ENCODE measurements at regions not wholly inside any gene's neighbourhood (a gene's known extent, or its start where the extent isn't known, plus 50 kb on each side); places are given as distances from the start of the nearest gene placed in this dataset.
"Not testable (repeated sequence)": the region's sequence is repeated elsewhere in the genome, so short reads cannot be mapped to it uniquely, and the experiment has no call there.

DNA sequence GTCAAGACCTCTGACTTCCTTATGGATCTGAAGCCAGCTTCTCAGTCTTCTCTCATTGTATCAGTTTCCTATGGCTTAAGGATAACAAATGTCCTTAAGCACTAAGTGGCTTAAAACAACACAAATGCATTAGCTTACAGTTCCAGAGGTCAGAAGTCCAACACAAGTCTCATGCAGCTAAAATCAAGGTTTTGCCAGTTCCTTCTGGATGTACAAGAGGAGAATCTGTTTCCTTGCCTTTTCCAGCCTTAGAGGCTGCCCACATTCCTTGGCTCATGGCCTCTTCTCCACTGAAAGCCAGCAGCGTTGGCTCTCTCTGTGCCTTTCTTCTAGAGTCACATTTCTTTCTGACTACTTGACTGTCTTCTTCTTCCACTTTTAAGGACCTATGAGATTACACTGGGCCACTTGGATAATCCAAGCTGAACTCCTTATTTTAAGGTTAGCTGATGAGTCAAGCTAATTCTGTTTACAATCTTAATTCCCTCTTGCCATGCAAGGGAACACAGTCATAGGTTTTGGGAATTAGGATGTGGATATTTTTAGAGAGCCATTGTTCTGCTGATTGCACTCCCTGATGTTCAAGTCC, 179.0 kb downstream of the BCAS1 start:
- no peak for DNase-seq (ENCODE audit: low read depth in 2 of 2)

DNA sequence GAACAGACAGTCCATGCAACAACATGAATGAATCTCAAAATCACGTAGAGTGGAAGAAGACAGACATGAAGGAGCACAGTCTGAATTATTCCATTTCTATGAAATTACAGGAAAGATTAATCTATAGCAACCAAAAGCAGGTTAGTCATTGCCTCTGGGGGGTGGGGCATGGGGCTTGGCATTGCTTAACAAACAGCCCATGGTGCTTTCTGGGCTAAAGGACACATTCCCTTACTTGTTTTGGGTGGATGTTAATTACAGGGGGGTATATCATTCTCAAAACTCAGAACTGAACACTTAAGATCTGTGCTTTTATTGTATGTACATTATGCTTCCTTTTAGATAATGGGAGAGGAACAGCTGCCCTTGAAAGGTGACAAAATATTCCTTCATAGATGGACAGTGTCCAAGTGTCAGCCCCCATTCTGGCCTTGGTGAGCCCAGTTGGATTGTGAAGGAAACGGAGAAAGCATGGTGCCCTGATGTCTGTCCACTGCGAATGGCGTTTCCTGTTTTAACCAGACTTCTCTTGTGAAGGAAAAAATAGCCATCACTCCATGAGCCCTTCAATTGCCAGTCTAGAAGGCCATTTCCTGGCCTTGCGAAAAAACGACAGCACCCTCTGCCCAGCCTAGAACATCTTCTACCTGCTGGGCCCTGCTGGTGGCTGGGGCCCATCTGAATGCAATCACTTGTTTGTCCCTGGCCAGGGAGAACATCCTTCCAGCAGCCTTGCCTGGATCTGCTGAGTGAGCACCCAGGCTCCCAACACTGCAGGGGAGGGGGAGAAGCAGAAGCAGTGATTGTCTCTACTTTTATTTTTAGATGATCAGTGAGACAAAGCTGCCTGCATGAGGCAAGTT, 179.7 kb downstream of the BCAS1 start:
- DNase-seq (ENCODE audit: low read depth in 2 of 2): no peak

DNA sequence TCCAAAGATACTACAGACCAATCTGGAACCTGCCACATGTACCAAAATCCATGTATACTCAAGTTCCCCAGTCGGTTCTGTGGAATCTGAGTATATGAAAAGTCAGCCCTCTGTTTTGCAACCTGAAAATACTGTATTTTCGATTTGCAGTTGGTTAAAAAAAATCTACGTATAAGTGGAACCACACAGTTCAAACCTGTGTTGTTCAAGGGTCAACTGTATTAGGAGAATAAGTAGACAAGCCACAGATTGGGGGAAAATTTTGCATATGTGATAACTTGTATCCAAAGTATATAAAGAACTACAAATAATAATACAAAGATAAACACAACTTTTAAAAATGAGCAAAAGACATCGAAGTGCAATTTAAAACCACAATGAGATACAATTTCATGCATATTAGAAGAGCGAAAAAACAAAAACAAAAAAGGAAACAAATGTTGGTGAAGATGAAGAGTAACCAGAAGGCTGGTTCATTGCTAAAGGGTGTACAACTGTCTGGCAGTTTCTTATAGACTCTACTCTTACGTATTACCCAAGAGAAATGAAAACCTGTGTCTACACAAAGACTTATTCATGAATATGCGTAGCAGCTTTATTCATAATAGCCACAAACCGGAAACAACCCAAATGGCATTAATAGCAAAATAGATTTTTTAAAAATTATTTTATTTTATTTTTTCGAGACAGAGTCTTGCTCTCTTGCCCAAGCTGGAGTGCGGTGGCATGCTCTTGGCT, 180.8 kb downstream of the BCAS1 start:
- DNase-seq (ENCODE audit: low read depth in 2 of 2): no peak

DNA sequence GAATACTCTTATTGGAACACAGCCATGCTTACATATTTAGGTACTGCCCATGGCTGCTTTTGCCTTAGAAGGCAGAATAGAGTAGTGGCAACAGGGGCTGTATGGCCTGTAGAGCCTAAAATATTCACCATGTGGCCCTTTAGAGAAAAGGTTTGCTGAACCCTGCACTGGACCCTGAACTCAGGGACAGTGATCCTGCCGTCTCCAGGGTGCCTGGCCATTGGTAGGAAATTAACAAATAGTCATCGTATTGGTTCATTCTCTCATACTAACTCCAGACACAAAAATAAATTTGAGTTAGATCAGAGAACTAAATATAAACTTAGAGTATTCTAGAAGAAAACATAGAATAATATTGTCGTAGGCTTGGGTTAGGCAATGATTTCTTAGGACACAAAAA, 181.4 kb downstream of the BCAS1 start:
- DNase-seq (ENCODE audit: low read depth in 2 of 2): no peak

DNA sequence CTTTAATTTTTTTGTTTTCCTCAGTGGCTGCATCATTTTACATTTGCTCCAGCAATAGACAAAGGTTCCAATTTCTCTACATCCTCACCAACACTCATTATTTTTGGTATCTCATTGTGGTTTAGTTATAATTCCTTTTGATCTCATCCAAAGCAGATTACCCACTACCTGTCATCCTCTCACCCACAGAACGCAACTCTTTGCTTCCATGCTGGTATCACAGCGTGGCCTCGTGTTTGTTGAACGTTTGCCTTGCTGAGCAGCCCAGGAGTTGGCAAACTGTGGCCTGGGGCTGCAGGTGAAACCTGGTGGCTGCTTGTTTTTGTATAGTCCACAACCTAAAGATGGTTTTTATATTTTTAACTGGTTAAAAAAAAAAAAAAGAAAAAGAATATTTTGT, 181.9 kb downstream of the BCAS1 start:
- DNase-seq (ENCODE audit: low read depth in 2 of 2): no peak

DNA sequence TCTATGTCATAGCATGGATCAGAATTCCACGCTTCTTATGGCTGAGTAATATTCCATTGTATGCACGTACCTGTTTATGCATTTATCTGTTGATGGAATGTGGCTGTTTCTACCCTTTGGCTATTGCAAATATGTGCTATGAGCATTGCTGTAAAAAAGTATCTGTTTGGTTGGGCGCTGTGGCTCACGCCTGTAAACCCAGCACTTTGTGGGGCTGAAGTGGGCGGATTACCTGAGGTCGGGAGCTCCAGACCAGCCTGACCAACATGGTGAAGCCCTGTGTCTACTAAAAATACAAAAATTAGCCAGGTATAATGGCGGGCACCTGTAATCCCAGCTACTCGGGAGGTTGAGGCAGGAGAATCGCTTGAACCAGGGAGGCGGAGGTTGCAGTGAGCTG, 182.4 kb downstream of the BCAS1 start:
- DNase-seq (ENCODE audit: low read depth in 2 of 2): no peak

DNA sequence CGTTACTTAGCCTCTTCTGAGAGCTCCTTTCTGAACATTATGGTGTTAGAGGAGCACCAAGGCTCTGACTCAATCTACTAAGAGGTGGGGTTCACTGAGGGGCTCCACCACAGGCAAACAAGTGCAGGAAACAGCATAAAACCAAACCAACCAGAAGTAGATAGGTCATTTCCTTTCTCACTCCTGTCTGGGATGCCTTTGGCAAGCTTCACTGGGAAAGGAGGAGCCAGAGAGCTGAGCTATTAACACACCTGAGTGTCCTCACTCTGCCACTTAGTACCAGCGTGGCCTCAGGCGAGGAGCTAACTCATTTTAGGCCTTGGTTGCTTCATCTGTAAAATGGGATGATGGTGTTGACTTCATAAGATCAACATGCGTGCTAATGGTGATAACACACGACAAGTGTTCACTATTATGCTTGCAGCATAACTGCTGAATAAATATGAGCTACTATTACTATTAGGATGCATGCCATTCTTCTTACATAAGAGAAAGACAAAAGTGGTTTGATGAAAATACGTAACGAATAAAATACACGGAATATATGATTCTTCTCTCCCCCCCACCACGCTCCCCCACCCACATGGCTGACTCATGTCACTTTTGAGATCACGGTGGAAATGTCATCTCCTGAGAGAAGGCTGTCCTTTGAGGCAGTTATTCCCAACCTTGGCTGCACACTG, 185.4 kb downstream of the BCAS1 start:
- no peak for DNase-seq (ENCODE audit: low read depth in 2 of 2)

DNA sequence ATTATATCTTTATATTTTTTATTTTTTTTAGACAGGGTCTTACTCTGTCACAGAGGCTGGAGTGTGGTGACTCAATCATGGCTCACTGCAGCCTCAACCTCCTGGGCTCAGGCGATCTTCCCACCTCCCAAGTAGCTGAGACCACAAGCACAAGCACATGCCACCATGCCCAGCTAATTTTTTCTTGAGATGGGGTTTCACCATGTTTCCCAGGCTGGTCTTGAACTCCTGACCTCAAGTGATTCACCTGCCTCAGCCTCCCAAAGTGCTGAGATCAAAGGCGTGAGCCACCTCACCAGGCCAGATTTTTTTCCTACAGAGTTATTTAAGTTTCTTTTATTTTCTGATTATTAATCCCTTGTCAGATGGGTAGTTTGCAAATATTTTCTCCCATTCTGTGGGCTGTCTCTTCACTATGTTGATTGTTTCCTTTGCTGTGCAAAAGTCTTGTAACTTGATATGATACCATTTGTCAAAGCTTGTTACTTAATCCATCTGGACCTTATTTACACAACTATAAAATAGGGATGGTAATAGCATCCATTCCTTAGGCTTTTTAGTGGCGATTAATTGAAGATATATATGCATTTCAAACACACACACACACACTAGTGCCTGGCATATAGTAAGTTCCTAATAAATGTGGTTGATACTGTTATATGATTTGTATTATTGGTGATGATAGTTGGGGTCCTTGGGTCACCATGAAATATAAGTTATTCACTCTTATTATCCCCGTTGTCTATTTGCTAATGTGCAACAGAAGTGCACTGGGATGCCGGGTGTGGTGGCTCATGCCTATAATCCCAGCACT, 187.1 kb downstream of the BCAS1 start:
- no peak for DNase-seq (ENCODE audit: low read depth in 2 of 2)

DNA sequence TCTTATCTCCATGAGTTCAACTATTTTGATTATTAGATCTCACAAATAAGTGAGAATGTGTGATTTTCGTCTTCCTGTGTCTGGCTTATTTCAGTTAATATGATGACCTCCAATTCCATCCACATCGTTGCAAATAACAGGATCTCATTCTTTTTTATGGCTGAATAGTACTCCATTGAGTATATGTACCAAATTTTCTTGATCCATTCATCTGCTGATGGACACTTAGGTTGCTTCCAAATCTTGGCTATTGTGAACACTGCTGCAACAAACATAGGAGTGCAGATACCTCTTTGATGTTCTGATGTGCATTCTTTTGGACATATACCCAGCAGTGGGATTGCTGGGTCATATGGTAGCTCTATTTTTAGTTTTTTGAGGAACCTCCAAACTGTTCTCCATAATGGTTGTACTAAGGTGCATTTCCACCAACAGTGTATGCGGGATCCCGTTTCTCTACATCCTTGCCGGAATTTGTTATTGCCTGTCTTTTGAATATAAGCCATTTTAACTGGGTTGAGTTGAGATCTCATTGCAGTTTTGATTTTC, 187.9 kb downstream of the BCAS1 start:
- DNase-seq (ENCODE audit: low read depth in 2 of 2): not testable (repeated sequence)

DNA sequence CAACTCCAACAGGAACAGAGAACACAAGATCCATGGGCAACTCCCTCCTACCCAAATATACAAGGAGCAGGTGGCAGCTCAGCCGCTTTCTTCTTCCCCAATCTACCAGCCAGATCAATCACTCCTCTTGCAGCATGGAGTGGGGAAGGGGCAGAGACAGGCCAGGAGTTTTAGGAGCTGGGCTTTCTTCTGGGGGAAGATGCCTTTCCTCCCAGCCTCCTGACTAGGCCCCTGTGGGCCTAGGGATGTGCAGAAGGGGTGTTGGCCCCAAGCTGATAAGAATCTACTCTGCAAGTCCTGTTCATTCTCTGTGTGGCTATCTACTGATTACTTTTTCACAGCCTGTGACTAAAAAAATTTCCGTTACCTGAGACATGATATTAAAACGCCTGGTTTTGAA, 189.0 kb downstream of the BCAS1 start:
- DNase-seq (ENCODE audit: low read depth in 2 of 2): no peak

DNA sequence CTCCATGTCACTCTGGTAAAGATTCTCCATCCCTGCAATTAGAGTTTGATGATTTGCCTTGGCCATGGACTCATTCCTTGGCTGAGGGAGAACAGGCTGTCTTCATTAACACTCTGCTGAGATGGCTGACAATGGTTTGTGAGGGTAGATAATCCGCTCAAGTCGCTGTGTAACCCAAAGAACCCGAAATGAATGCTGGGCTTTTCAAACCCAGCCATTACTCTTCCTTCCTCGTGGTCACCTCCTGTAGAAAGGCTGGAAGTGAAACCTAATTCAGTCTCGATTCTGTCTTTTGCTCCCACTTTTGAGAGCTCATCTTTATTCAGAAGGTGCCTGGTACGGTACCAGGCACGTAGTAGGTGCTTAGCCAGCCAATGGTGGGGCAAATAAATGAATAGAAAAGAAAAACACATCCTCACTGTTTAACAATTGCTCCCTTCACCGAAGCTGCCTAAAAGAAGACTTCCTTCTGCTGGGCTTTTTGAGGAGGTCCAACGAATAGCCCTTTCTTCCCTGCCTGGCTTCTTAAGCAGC, 190.2 kb downstream of the BCAS1 start:
- no peak for DNase-seq (ENCODE audit: low read depth in 2 of 2)

DNA sequence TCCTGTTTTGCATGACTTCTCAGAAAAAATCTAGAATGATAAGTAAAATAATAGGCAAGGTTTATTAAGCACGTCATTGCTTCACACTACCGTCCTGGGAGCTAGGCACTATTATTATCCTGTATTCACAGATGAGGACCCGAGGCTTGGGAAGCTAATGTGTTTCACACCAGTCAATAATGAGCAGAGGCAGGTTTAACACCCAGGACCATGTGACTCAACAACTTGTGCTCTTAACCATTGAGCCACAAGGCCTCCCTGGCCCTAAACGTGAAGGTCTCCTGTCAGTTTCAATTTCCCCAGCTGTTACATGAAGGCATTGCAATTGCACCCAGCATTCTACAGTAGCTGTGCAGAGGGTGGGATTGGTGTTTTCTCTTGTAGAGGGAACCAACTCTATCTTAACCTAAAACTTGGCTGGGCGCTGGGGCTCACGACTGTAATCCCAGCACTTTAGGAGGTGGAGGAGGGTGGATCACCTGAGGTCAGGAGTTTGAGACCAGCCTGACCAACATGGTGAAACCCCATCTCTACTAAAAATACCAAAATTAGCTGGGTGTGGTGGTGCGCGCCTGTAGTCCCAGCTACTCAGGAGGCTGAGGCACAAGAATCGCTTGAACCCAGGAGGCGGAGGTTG, 191.2 kb downstream of the BCAS1 start:
- DNase-seq (ENCODE audit: low read depth in 2 of 2): no peak

DNA sequence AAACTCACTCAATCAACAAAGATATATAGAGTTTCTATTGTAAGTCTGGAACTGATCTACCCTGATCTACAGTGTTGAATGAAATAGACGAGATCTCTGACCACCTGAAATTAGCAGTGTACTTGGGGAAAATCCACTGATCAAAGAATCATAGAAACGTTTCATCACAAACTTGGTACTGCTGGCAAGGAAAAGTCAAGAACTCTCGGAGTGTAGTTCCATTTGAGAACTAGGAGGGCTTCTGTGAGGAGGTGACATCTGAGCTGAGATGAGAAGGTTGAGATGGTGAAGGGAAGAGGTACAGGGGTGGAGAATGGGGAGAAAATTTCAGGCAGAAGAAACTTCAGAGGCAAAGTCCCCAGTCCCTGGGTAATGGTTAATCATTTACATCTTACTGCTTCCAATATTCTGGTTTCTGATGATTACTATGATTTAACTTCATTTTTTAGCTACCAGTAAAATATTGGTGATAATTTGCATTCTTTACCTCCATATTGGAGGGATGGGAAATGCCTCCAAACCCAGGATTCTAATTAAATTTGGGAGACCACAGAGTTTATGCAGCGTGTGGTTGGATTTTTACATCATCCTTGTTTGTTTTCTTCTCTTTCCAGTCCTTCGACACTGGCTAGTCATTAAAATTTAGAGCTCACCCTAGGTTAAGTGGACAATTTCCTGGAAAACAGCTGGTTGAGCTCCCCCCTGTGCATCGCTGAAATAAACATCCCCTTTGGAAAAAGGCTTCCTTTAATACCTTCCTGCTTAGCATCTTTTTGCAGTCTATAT, 191.9 kb downstream of the BCAS1 start:
- DNase-seq (ENCODE audit: low read depth in 2 of 2): no peak

DNA sequence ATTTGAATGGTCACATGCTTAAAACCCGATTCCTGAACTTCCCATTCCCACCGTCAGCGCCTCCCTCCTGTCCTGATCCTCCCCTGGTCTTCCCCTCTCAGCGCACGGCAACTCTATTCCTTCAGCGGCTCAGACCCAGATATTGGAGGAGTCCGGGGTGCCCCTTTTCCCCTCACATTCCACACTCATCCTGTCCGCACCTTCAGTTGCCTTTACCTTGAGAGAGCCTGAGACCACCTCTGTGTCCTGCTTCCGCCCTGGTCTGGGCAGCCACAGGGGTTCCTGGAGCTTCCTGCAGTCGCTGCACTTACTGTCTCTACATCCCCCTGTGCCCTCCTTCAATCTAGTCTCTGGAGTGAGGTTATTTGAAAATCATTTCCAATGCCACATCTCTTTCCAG, 193.4 kb downstream of the BCAS1 start:
- no peak for DNase-seq (ENCODE audit: low read depth in 2 of 2)

DNA sequence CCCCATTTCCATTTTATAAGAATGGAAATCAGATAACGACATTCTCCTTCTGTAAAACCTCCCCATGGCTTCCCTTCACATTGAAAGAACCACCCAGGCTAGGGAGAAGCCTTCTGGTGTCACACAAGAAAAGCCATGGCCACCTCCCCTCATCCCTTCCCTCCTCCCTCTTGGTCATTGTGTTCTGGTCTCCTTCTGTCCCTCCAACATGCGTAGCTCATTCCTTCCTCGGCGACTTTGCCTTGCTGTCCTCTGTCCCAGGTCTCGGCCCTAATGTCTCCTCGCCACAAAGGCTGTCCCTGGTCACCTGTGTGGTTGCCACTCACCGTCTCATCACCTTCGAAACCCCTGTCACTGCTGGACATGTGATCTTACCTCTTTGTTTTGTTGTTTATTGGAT, 193.9 kb downstream of the BCAS1 start:
- DNase-seq (ENCODE audit: low read depth in 2 of 2): no peak

DNA sequence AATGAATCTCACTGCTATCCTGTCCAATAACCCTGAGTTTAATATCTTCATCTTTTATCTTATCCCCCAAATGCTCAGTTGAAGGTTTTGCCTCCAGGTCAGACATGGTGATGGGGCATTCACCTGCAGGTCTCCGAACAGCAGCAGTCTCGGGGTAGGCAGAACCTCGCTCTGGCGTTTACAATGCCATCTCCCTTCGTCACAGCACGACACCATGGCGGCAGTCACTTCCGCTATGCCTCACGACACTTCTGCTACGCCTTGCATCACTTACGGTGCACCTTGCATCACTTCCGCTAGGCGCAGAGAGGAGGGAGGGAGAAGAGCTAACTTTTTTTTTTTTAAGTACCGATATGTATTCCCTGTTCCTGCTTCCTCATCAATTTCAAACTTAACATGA, 194.9 kb downstream of the BCAS1 start:
- DNase-seq (ENCODE audit: low read depth in 2 of 2): no peak

DNA sequence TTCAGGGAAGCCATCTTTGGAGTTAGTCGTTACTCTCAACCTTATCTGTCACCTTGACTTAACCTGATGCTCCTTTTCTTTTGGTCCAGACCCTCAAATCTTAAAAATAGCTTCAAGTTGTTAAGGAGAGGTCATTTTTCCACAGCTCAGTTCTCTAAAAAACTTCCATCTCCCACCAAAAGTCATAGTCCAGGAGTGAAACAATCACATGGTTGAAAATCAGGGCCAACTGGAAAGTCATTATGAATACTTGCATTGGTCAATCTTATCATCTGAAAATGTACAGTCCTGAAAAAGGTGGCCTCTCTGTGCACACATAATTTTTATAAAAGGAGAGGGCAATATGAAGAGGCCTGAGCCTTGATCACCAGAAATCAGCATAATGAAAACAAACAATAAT, 195.7 kb downstream of the BCAS1 start:
- DNase-seq (ENCODE audit: low read depth in 2 of 2): no peak

DNA sequence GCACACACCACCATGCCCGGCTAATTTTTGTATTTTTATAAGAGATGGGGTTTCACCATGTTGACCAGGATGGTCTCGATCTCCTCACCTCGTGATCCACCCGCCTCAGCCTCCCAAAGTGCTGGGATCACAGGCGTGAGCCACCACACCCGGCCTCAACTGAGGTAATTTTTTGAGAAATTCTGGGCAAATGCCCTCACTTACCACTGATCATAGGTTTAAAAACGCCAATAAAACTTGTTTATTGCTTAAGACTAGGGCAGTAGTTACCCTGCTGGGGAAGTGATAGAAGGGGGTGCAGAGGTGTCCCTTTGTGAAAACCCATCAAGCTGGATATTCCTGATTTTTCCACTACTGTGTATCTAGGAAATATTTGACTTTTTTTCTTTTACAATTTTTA, 196.3 kb downstream of the BCAS1 start:
- DNase-seq (ENCODE audit: low read depth in 2 of 2): no peak

DNA sequence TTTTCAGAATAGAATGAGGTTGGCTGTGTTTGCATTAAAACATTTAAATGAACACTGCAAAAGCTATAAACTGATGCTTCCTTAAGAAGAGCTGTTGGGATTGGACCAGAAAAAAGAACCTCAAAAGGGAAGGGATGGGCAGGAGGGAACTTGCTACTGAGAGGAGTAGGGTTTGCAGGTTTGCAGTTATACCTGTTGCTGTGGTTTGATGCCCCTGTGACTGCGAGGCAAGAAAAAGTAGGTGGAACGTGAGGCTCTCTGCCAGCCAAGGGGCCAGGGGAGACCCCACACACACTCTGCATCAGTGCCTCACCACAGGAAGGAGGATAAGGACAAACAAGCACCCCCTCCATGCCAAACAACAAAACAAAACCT, 197.2 kb downstream of the BCAS1 start:
- no peak for DNase-seq (ENCODE audit: low read depth in 2 of 2)
